HCT116 (cell line): ENCODE measurements at regions not wholly inside any gene's neighbourhood (a gene's known extent, or its start where the extent isn't known, plus 50 kb on each side); places are given as distances from the start of the nearest gene placed in this dataset.

Experiments
- ATAC-seq: fragments of 200-7000 bp; cut with Tn5 transposase; 2 replicates; pipeline ENCODE4 v1.9.1; 2020; ENCODE audit warnings: mild to moderate bottlenecking, moderate library complexity
- BruUV-seq: library from RNA; stranded (reverse); fragments of 400-500 nt; replicated peaks from 2 replicates; lab custom pipeline; 2021; lab: Mats Ljungman, UMichigan
- CTCF ChIA-PET: fragments of 300-600 bp; sonication (Branson Sonifier 250); formaldehyde crosslinking; loops from one replicate; lab custom pipeline; 2021; ENCODE audit warnings: antibody characterized with exemption; lab: Charles Lee
- POLR2A ChIA-PET: fragments of 300-600, 350-600 bp; sonication (Branson Sonifier 250); formaldehyde crosslinking; loops from one replicate; lab custom pipeline; 2021; ENCODE audit warnings: antibody characterized with exemption; lab: Charles Lee
- RAD21 ChIA-PET, 2 experiments: fragments of 300-600 bp; sonication (Branson Sonifier 250); formaldehyde crosslinking; loops; one replicate each; lab custom pipeline; 2023; ENCODE audit warnings: low total read pairs in 2 of 2; ENCODE audit not compliant: uncharacterized antibody in 2 of 2, unreplicated experiment in 2 of 2, low non-redundant PET in 1 of 2; lab: Charles Lee
- DNase-seq: peaks from one replicate; pipeline ENCODE4 v3.0.0-alpha.2; 2010; ENCODE audit warnings: low read depth, low spot score
- H2AFZ ChIP-seq: fragments of 200-600 bp; shearing (Covaris generic), sonication (generic); 2 replicates; pipeline ENCODE4 v1.6.1; 2017; ENCODE audit warnings: low read depth, mixed run types, mixed read lengths, antibody characterized with exemption, low read length; ENCODE audit not compliant: poor library complexity, severe bottlenecking
- H3K27ac ChIP-seq: 2 replicates; pipeline ENCODE4 v1.5.1; 2012; ENCODE audit warnings: low read depth, low read length
- H3K27me3 ChIP-seq: fragments of 200-600 bp; sonication (generic); 2 replicates; pipeline ENCODE4 v1.6.1; 2016; ENCODE audit warnings: mixed run types, low read length, mixed read lengths; ENCODE audit not compliant: insufficient read depth
- H3K36me3 ChIP-seq, 2 experiments: fragments of 200-500 bp in 1 of 2; fragments of 200-600 bp in 1 of 2; sonication (Bioruptor generic) in 1 of 2; sonication (generic) in 1 of 2; 2 replicates each; pipeline versions ENCODE4 v1.5.1 to v1.6.1; 2014 to 2016; ENCODE audit warnings: low read length in 2 of 2, inconsistent platforms in 1 of 2, mixed read lengths in 1 of 2, mixed run types in 1 of 2; ENCODE audit not compliant: insufficient read depth in 2 of 2, control insufficient read depth in 1 of 2
- H3K4me1 ChIP-seq, 2 experiments: fragments of 200-600 bp in 1 of 2; sonication (generic) in 1 of 2; 2 replicates each; pipeline versions ENCODE4 v1.5.1 to v1.6.1; 2012 to 2017; ENCODE audit warnings: low read length in 2 of 2, inconsistent platforms in 1 of 2, mild to moderate bottlenecking in 1 of 2, mixed read lengths in 1 of 2, mixed run types in 1 of 2, moderate library complexity in 1 of 2; ENCODE audit not compliant: insufficient read depth in 2 of 2, control insufficient read depth in 1 of 2
- H3K4me2 ChIP-seq: fragments of 200-600 bp; sonication (generic); 2 replicates; pipeline ENCODE4 v1.6.1; 2017; ENCODE audit warnings: mixed run types, low read length, mixed read lengths
- H3K4me3 ChIP-seq, 2 experiments: fragments of 200-600 bp in 1 of 2; sonication (generic) in 1 of 2; replicated peaks in 1 of 2; 2 replicates each; pipeline ENCODE4 v1.5.1; 2011 to 2016; ENCODE audit warnings: low read length in 2 of 2, control low read depth in 1 of 2, low read depth in 1 of 2, mild to moderate bottlenecking in 1 of 2, mixed read lengths in 1 of 2, mixed run types in 1 of 2
- H3K79me2 ChIP-seq: fragments of 200-600 bp; sonication (generic); 2 replicates; pipeline ENCODE4 v1.6.1; 2017; ENCODE audit warnings: mild to moderate bottlenecking, mixed run types, low read length, moderate library complexity, mixed read lengths; ENCODE audit not compliant: insufficient read depth
- H3K9ac ChIP-seq: fragments of 200-600 bp; sonication (generic); 2 replicates; pipeline ENCODE4 v1.6.1; 2016; ENCODE audit warnings: low read length, mixed read lengths
- H3K9me2 ChIP-seq: fragments of 200-600 bp; sonication (generic), shearing (Covaris generic); 2 replicates; pipeline ENCODE4 v1.6.1; 2017; ENCODE audit warnings: mixed run types, mild to moderate bottlenecking, moderate library complexity; ENCODE audit not compliant: insufficient read depth
- H3K9me3 ChIP-seq, 2 experiments: fragments of 200-500 bp in 1 of 2; fragments of 200-600 bp in 1 of 2; sonication (Bioruptor generic) in 1 of 2; sonication (generic) in 1 of 2; 2 replicates each; pipeline ENCODE4 v1.6.1; 2014 to 2017; ENCODE audit warnings: low read length in 2 of 2, mixed read lengths in 2 of 2, inconsistent platforms in 1 of 2, low read depth in 1 of 2, mild to moderate bottlenecking in 1 of 2, mixed run types in 1 of 2, moderate library complexity in 1 of 2; ENCODE audit not compliant: control insufficient read depth in 1 of 2, insufficient read depth in 1 of 2
- H4K20me1 ChIP-seq: fragments of 200-600 bp; sonication (generic), shearing (Covaris generic); 2 replicates; pipeline ENCODE4 v1.6.1; 2017; ENCODE audit warnings: mixed run types, mild to moderate bottlenecking, moderate library complexity; ENCODE audit not compliant: insufficient read depth
- ELF1 ChIP-seq: IDR thresholded peaks from 2 replicates; pipeline ENCODE4 v1.6.1; 2012; ENCODE audit warnings: low read depth, borderline replicate concordance
- EZH2 ChIP-seq: fragments of 200-600 bp; sonication (generic); IDR thresholded peaks from 2 replicates; pipeline ENCODE4 v1.6.1; 2017; ENCODE audit warnings: antibody characterized with exemption, mixed run types
- EZH2phosphoT487 ChIP-seq: fragments of 200-600 bp; IDR thresholded peaks from 2 replicates; pipeline ENCODE4 v1.6.1; 2018; ENCODE audit warnings: antibody characterized with exemption, borderline replicate concordance
- JUND ChIP-seq: IDR thresholded peaks from 2 replicates; pipeline ENCODE4 v1.6.1; 2012
- POLR2AphosphoS5 ChIP-seq: IDR thresholded peaks from 2 replicates; pipeline ENCODE4 v1.6.1; 2011; ENCODE audit warnings: mild to moderate bottlenecking, low read depth, low read length, moderate library complexity
- SRF ChIP-seq: IDR thresholded peaks from 2 replicates; pipeline ENCODE4 v1.6.1; 2012; ENCODE audit warnings: low read depth
- YY1 ChIP-seq: IDR thresholded peaks from 2 replicates; pipeline ENCODE4 v1.6.1; 2011; ENCODE audit warnings: low read length, low read depth, moderate library complexity, mild to moderate bottlenecking; ENCODE audit not compliant: insufficient replicate concordance; ENCODE audit errors: extremely low read depth
- ZNF274 ChIP-seq: fragments of 200-500 bp; sonication (Bioruptor generic); IDR thresholded peaks from 2 replicates; pipeline ENCODE4 v1.6.1; 2014; ENCODE audit warnings: mild to moderate bottlenecking, low read depth, low read length, inconsistent platforms
- intact Hi-C: fragments of 100-400 bp; cut with micrococcal nuclease; formaldehyde crosslinking; loops from 2 replicates; pipeline ENCODE4 v1.10.0; 2022
- TF ChIP-seq, protein P1 (sequence below): IDR thresholded peaks from 2 replicates; pipeline ENCODE4 v1.6.1; 2012
- TF ChIP-seq, protein P2 (sequence below): IDR thresholded peaks from 2 replicates; pipeline ENCODE4 v1.6.1; 2012; ENCODE audit warnings: low read depth

- RAD21 ChIA-PET = no interaction called here
- H3K27ac ChIP-seq = no peak overlapping the region
- no peak overlapping the region for H3K9ac ChIP-seq
- BruUV-seq = no TSS peak
- DNase-seq (no peak), ATAC-seq (no peak)
- no peaks in the 10 kb centered on the region for H4K20me1 ChIP-seq
- H3K79me2 ChIP-seq = no peaks in the 10 kb centered on the region
- H3K4me1 ChIP-seq = no peaks in the 10 kb centered on the region
- no peaks in the 10 kb centered on the region for H3K9me3 ChIP-seq
- POLR2A ChIA-PET = no interaction called here
- no peak overlapping the region for H3K4me2 ChIP-seq
- no peak overlapping the region for H3K4me3 ChIP-seq
- no peaks in the 10 kb centered on the region for H3K36me3 ChIP-seq
- no peak for TF ChIP-seq EZH2
- TF ChIP-seq ELF1 = no peak
- no peak for TF ChIP-seq POLR2AphosphoS5
- TF ChIP-seq, protein P1, sequence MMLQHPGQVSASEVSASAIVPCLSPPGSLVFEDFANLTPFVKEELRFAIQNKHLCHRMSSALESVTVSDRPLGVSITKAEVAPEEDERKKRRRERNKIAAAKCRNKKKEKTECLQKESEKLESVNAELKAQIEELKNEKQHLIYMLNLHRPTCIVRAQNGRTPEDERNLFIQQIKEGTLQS = no peak
- TF ChIP-seq ZNF274 = no peak
- no peak for TF ChIP-seq YY1
- no peaks in the 10 kb centered on the region for H3K9me2 ChIP-seq
- CTCF ChIA-PET = no interaction called here
- no peak overlapping the region for H2AFZ ChIP-seq
- H3K27me3 ChIP-seq = no peaks in the 10 kb centered on the region
- intact Hi-C loops = no loop called here
Measured at GRCh38 chr1:87274851-87275250, 53.8 kb upstream of the LMO4 start.

DNA sequence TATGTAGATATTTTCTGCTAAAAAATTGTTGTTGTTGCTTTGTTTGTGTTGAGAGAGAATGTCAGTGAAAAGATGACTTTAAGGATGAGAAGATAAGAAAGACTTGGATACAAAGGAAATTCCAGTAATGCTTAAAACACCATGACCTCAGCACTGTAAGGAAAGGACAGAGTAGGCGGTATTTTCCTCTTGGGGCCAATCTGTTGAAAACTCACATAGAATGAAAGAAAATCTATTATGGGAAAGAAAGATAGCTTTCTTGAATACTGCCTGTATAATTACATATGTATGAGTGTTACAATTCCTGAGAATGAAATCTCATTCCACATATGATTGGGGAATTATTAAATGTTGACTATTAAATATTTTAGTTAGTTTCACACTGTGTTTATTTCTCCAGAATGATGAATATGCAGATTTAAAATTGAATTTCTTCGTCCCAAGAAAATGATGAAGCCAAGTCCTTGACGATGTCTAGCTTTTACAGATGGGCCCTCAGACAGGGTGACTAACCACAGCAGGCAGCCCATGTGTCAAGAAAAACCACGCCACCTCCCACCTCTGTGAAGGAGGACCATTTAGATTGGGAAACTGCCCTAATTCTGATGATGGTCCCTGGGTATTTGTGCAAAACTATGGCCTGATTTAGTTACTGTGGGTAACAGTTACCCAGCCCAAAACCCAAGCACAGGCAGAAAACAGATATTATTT lies 49.7 kb upstream of the LMO4 start:
- no peaks in the 10 kb centered on the region for H3K9me3 ChIP-seq
- no peaks in the 10 kb centered on the region for H3K79me2 ChIP-seq
- intact Hi-C loops = no loop called here
- BruUV-seq = no TSS peak
- no peaks in the 10 kb centered on the region for H3K9me2 ChIP-seq
- TF ChIP-seq JUND (no peak), SRF (no peak), POLR2AphosphoS5 (no peak), EZH2phosphoT487 (no peak)
- TF ChIP-seq, protein P1 = no peak
- TF ChIP-seq, protein P2, sequence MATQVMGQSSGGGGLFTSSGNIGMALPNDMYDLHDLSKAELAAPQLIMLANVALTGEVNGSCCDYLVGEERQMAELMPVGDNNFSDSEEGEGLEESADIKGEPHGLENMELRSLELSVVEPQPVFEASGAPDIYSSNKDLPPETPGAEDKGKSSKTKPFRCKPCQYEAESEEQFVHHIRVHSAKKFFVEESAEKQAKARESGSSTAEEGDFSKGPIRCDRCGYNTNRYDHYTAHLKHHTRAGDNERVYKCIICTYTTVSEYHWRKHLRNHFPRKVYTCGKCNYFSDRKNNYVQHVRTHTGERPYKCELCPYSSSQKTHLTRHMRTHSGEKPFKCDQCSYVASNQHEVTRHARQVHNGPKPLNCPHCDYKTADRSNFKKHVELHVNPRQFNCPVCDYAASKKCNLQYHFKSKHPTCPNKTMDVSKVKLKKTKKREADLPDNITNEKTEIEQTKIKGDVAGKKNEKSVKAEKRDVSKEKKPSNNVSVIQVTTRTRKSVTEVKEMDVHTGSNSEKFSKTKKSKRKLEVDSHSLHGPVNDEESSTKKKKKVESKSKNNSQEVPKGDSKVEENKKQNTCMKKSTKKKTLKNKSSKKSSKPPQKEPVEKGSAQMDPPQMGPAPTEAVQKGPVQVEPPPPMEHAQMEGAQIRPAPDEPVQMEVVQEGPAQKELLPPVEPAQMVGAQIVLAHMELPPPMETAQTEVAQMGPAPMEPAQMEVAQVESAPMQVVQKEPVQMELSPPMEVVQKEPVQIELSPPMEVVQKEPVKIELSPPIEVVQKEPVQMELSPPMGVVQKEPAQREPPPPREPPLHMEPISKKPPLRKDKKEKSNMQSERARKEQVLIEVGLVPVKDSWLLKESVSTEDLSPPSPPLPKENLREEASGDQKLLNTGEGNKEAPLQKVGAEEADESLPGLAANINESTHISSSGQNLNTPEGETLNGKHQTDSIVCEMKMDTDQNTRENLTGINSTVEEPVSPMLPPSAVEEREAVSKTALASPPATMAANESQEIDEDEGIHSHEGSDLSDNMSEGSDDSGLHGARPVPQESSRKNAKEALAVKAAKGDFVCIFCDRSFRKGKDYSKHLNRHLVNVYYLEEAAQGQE = no peak
- H2AFZ ChIP-seq = no peak overlapping the region
- no peak for DNase-seq
- no peaks in the 10 kb centered on the region for H3K4me1 ChIP-seq
- no peak overlapping the region for H3K9ac ChIP-seq
- H3K4me2 ChIP-seq = no peak overlapping the region
- RAD21 ChIA-PET = no interaction called here
- H3K27me3 ChIP-seq = no peaks in the 10 kb centered on the region
- no peaks in the 10 kb centered on the region for H4K20me1 ChIP-seq
- CTCF ChIA-PET = no interaction called here
- no peaks in the 10 kb centered on the region for H3K36me3 ChIP-seq
- POLR2A ChIA-PET = no interaction called here
- ATAC-seq = no peak
- H3K4me3 ChIP-seq = no peak overlapping the region
- H3K27ac ChIP-seq = no peak overlapping the region
